Right lobe of liver (tissue), 4 donors: ENCODE measurements at regions not wholly inside any gene's neighbourhood (a gene's known extent, or its start where the extent isn't known, plus 50 kb on each side); places are given as distances from the start of the nearest gene placed in this dataset.

ENCODE experiments used
- CTCF ChIP-seq, 4 donors: fragments of 200-600 bp in 3 of 4; fragments of 450-650 bp in 1 of 4; IDR thresholded peaks; one replicate each; pipeline versions ENCODE4 v1.5.1 to v1.8.0; 2016 to 2022; ENCODE audit warnings: antibody characterized with exemption in 4 of 4, mild to moderate bottlenecking in 2 of 4
- POLR2A ChIP-seq: fragments of 450-650 bp; IDR thresholded peaks from one replicate; pipeline ENCODE4 v1.6.1; 2017; ENCODE audit warnings: antibody characterized with exemption, mild to moderate bottlenecking
- donor health status: DM: no; HTN: no; CAD: no.
- donor health status: DM: no; HTN: no; CAD: no.
- donor health status: DM: no; HTN: yes; CAD: no.

GRCh38 chr20:19113343-19113930, 99.0 kb upstream of the SLC24A3 start:
- TF ChIP-seq CTCF (IDR thresholded peaks at IDR 0.05): no peak
- TF ChIP-seq POLR2A: no peak
